ENCODE measurements at regions not wholly inside any gene's neighbourhood (a gene's known extent, or its start where the extent isn't known, plus 50 kb on each side); places are given as distances from the start of the nearest gene placed in this dataset.

- Histone ChIP-seq H3K4me3 (ENCODE audit: low read length) (no peak overlapping the region), H3K27ac (ENCODE audit: low read depth, low read length) (no peak overlapping the region), H3F3A (ENCODE audit: control insufficient read depth, insufficient read depth) (no peaks in the 10 kb centered on the region), H3K27me3 (ENCODE audit: control insufficient read depth, low read length) (no peaks in the 10 kb centered on the region), H3K36me3 (ENCODE audit: control insufficient read depth, low read length) (no peaks in the 10 kb centered on the region), H4K20me1 (ENCODE audit: control insufficient read depth, insufficient read depth, low read depth, low read length) (no peaks in the 10 kb centered on the region), H3K4me2 (ENCODE audit: low read length) (no peak overlapping the region), H3K9me3 (ENCODE audit: control insufficient read depth, insufficient read depth, low read length) (no peaks in the 10 kb centered on the region), H3K9me2 (replicated peaks; ENCODE audit: control insufficient read depth, low read length) (no peaks in the 10 kb centered on the region), H3K79me2 (ENCODE audit: control insufficient read depth, low read length) (no peaks in the 10 kb centered on the region), H3K4me1 (ENCODE audit: control insufficient read depth, low read length) (no peaks in the 10 kb centered on the region)
- no peak for TF ChIP-seq CTCF (IDR thresholded peaks at IDR 0.05; ENCODE audit: low read depth, low read length, poor library complexity, severe bottlenecking)
- TF ChIP-seq EZH2phosphoT487 (IDR thresholded peaks at IDR 0.05; ENCODE audit: borderline replicate concordance, low read length) = no peak
Measured at GRCh38 chr13:39893808-39894207, 238.3 kb downstream of the COG6 start.

- no peaks in the 10 kb centered on the region for H3K27me3 ChIP-seq (ENCODE audit: control insufficient read depth, low read length)
- H3K79me2 ChIP-seq (ENCODE audit: control insufficient read depth, low read length) = no peaks in the 10 kb centered on the region
- H3F3A ChIP-seq (ENCODE audit: control insufficient read depth, insufficient read depth) = no peaks in the 10 kb centered on the region
- H3K4me2 ChIP-seq (ENCODE audit: low read length) = no peak overlapping the region
- no peaks in the 10 kb centered on the region for H3K36me3 ChIP-seq (ENCODE audit: control insufficient read depth, low read length)
- no peaks in the 10 kb centered on the region for H3K9me2 ChIP-seq (replicated peaks; ENCODE audit: control insufficient read depth, low read length)
- TF ChIP-seq EZH2phosphoT487 (IDR thresholded peaks at IDR 0.05; ENCODE audit: borderline replicate concordance, low read length) (no peak), CTCF (IDR thresholded peaks at IDR 0.05; ENCODE audit: low read depth, low read length, poor library complexity, severe bottlenecking) (no peak)
- no peaks in the 10 kb centered on the region for H3K4me1 ChIP-seq (ENCODE audit: control insufficient read depth, low read length)
- H4K20me1 ChIP-seq (ENCODE audit: control insufficient read depth, insufficient read depth, low read depth, low read length) = no peaks in the 10 kb centered on the region
- no peak overlapping the region for H3K27ac ChIP-seq (ENCODE audit: low read depth, low read length)
- H3K9me3 ChIP-seq (ENCODE audit: control insufficient read depth, insufficient read depth, low read length) = no peaks in the 10 kb centered on the region
- H3K4me3 ChIP-seq (ENCODE audit: low read length) = no peak overlapping the region
Measured at GRCh38 chr13:39894586-39894985, 239.1 kb downstream of the COG6 start.

- Histone ChIP-seq H3K36me3 (ENCODE audit: control insufficient read depth, low read length) (no peaks in the 10 kb centered on the region), H3K4me1 (ENCODE audit: control insufficient read depth, low read length) (no peaks in the 10 kb centered on the region), H3F3A (ENCODE audit: control insufficient read depth, insufficient read depth) (no peaks in the 10 kb centered on the region), H3K27ac (ENCODE audit: low read depth, low read length) (no peak overlapping the region), H3K9me3 (ENCODE audit: control insufficient read depth, insufficient read depth, low read length) (no peaks in the 10 kb centered on the region), H4K20me1 (ENCODE audit: control insufficient read depth, insufficient read depth, low read depth, low read length) (no peaks in the 10 kb centered on the region), H3K4me2 (ENCODE audit: low read length) (no peak overlapping the region), H3K79me2 (ENCODE audit: control insufficient read depth, low read length) (no peaks in the 10 kb centered on the region), H3K27me3 (ENCODE audit: control insufficient read depth, low read length) (no peaks in the 10 kb centered on the region), H3K9me2 (replicated peaks; ENCODE audit: control insufficient read depth, low read length) (no peaks in the 10 kb centered on the region), H3K4me3 (ENCODE audit: low read length) (no peak overlapping the region)
- no peak for TF ChIP-seq EZH2phosphoT487 (IDR thresholded peaks at IDR 0.05; ENCODE audit: borderline replicate concordance, low read length)
- TF ChIP-seq CTCF (IDR thresholded peaks at IDR 0.05; ENCODE audit: low read depth, low read length, poor library complexity, severe bottlenecking) = no peak
Measured at GRCh38 chr13:39895254-39895653, 239.8 kb downstream of the COG6 start.

- Histone ChIP-seq H3K9me2 (replicated peaks; ENCODE audit: control insufficient read depth, low read length) (no peaks in the 10 kb centered on the region), H3F3A (ENCODE audit: control insufficient read depth, insufficient read depth) (no peaks in the 10 kb centered on the region), H3K36me3 (ENCODE audit: control insufficient read depth, low read length) (no peaks in the 10 kb centered on the region), H3K9me3 (ENCODE audit: control insufficient read depth, insufficient read depth, low read length) (no peaks in the 10 kb centered on the region), H3K4me1 (ENCODE audit: control insufficient read depth, low read length) (no peaks in the 10 kb centered on the region), H4K20me1 (ENCODE audit: control insufficient read depth, insufficient read depth, low read depth, low read length) (no peaks in the 10 kb centered on the region), H3K27me3 (ENCODE audit: control insufficient read depth, low read length) (no peaks in the 10 kb centered on the region), H3K79me2 (ENCODE audit: control insufficient read depth, low read length) (no peaks in the 10 kb centered on the region), H3K27ac (ENCODE audit: low read depth, low read length) (no peak overlapping the region), H3K4me2 (ENCODE audit: low read length) (no peak overlapping the region), H3K4me3 (ENCODE audit: low read length) (no peak overlapping the region)
- no peak for TF ChIP-seq EZH2phosphoT487 (IDR thresholded peaks at IDR 0.05; ENCODE audit: borderline replicate concordance, low read length)
- no peak for TF ChIP-seq CTCF (IDR thresholded peaks at IDR 0.05; ENCODE audit: low read depth, low read length, poor library complexity, severe bottlenecking)
Measured at GRCh38 chr13:39897636-39898035, 242.2 kb downstream of the COG6 start.
